EH (cell line): ENCODE measurements at regions not wholly inside any gene's neighbourhood (a gene's known extent, or its start where the extent isn't known, plus 50 kb on each side); places are given as distances from the start of the nearest gene placed in this dataset.
A peak's percentile ranks its signal among the peaks of the same experiment; 100 is the strongest.

Experiments
- DNase-seq: peaks from one replicate; pipeline ENCODE4 v3.0.0-alpha.2; 2015; ENCODE audit warnings: low read depth

GRCh38 chr15:52876991-52877663 lies 87.0 kb upstream of the ONECUT1 start:
- DNase-seq: no peak

- no peak for DNase-seq
These were observed 82.1 kb upstream of the ONECUT1 start for GRCh38 chr15:52872036-52872818.

GRCh38 chr15:52870015-52870414 lies 79.9 kb upstream of the ONECUT1 start:
- DNase-seq: no peak

GRCh38 chr15:52866698-52867097 lies 76.6 kb upstream of the ONECUT1 start:
- DNase-seq: no peak

- no peak for DNase-seq
These were observed 72.5 kb upstream of the ONECUT1 start for GRCh38 chr15:52862677-52863076.

- no peak for DNase-seq
These were observed 68.6 kb upstream of the ONECUT1 start for GRCh38 chr15:52858782-52859176.

- DNase-seq: peak; percentile 7
These were observed 68.0 kb upstream of the ONECUT1 start for GRCh38 chr15:52857937-52858781.

GRCh38 chr15:52857471-52857870 lies 67.3 kb upstream of the ONECUT1 start:
- DNase-seq: no peak

- no peak for DNase-seq
These were observed 66.2 kb upstream of the ONECUT1 start for GRCh38 chr15:52856286-52856685.

GRCh38 chr15:52855157-52855556 lies 65.0 kb upstream of the ONECUT1 start:
- no peak for DNase-seq

- DNase-seq: no peak
These were observed 54.7 kb upstream of the ONECUT1 start for GRCh38 chr15:52844823-52845222.
